ENCODE measurements at regions not wholly inside any gene's neighbourhood (a gene's known extent, or its start where the extent isn't known, plus 50 kb on each side); places are given as distances from the start of the nearest gene placed in this dataset.

GRCh38 chr5:89208811-89209210 is 325.8 kb upstream of the MEF2C start:
- H3K9ac ChIP-seq (replicated peaks; ENCODE audit: extremely low read depth, insufficient read depth, low read length) = no peak overlapping the region
- H3K36me3 ChIP-seq (ENCODE audit: control insufficient read depth in 2 of 2, extremely low read depth in 1 of 2, insufficient read depth in 2 of 2, low read length in 2 of 2) = no peaks in the 10 kb centered on the region
- H3K4me1 ChIP-seq (ENCODE audit: control insufficient read depth, extremely low read depth, insufficient read depth, low read length) = no peaks in the 10 kb centered on the region
- DNase-seq (ENCODE audit: low read depth, low spot score) (no peak), FAIRE-seq (no peak)
- no peaks in the 10 kb centered on the region for H3K9me3 ChIP-seq (replicated peaks; ENCODE audit: control insufficient read depth, insufficient read depth, low read length)
- no peaks in the 10 kb centered on the region for H3K9me1 ChIP-seq (replicated peaks; ENCODE audit: control insufficient read depth, extremely low read depth, insufficient read depth, low read length)
- H2AFZ ChIP-seq (ENCODE audit: low read depth, low read length) = no peak overlapping the region
- TF ChIP-seq CTCF (IDR thresholded peaks at IDR 0.05; ENCODE audit: extremely low read depth in 1 of 2, insufficient read depth in 1 of 2, low read depth in 1 of 2, low read length in 2 of 2) = no peak
- H3K27me3 ChIP-seq (ENCODE audit: control insufficient read depth in 2 of 2, insufficient read depth in 2 of 2, low read length in 2 of 2) = no peaks in the 10 kb centered on the region
- dilution Hi-C loops (cut with MboI; ENCODE audit: extremely low pct_ligation_motif_present, low sequenced_read_pairs) = no loop called here
- intact Hi-C loops (cut with micrococcal nuclease) = no loop called here
- H4K20me1 ChIP-seq (replicated peaks; ENCODE audit: control insufficient read depth, extremely low read depth, insufficient read depth, low read length) = no peaks in the 10 kb centered on the region
- no peaks in the 10 kb centered on the region for H3K79me2 ChIP-seq (ENCODE audit: control insufficient read depth, insufficient read depth, low read length)
- no peak overlapping the region for H3K27ac ChIP-seq (ENCODE audit: insufficient read depth, low read depth, low read length)
- ChIA-PET POLR2A (no interaction called here), CTCF (interaction anchor here (0.9 to 1.0 kb wide), 3 partner anchors 18 to 479 kb away, joined by 3 read pairs; no protein-coding TSS in a partner anchor)
- no peak overlapping the region for H3K4me3 ChIP-seq (replicated peaks in 1 of 3; ENCODE audit: insufficient read depth in 1 of 3, low read depth in 1 of 3, low read length in 3 of 3)
- H3K4me2 ChIP-seq (ENCODE audit: insufficient read depth, low read length) = no peak overlapping the region
- BruUV-seq (replicated peaks) = no TSS peak

GRCh38 chr5:89208392-89208791 is 325.4 kb upstream of the MEF2C start:
- Histone ChIP-seq H3K27me3 (ENCODE audit: control insufficient read depth in 2 of 2, insufficient read depth in 2 of 2, low read length in 2 of 2) (no peaks in the 10 kb centered on the region), H3K79me2 (ENCODE audit: control insufficient read depth, insufficient read depth, low read length) (no peaks in the 10 kb centered on the region), H3K9me3 (replicated peaks; ENCODE audit: control insufficient read depth, insufficient read depth, low read length) (no peaks in the 10 kb centered on the region), H2AFZ (ENCODE audit: low read depth, low read length) (no peak overlapping the region), H3K27ac (ENCODE audit: insufficient read depth, low read depth, low read length) (no peak overlapping the region), H4K20me1 (replicated peaks; ENCODE audit: control insufficient read depth, extremely low read depth, insufficient read depth, low read length) (no peaks in the 10 kb centered on the region), H3K36me3 (ENCODE audit: control insufficient read depth in 2 of 2, extremely low read depth in 1 of 2, insufficient read depth in 2 of 2, low read length in 2 of 2) (no peaks in the 10 kb centered on the region), H3K4me1 (ENCODE audit: control insufficient read depth, extremely low read depth, insufficient read depth, low read length) (no peaks in the 10 kb centered on the region), H3K4me2 (ENCODE audit: insufficient read depth, low read length) (no peak overlapping the region), H3K9ac (replicated peaks; ENCODE audit: extremely low read depth, insufficient read depth, low read length) (no peak overlapping the region), H3K4me3 (replicated peaks in 1 of 3; ENCODE audit: insufficient read depth in 1 of 3, low read depth in 1 of 3, low read length in 3 of 3) (no peak overlapping the region), H3K9me1 (replicated peaks; ENCODE audit: control insufficient read depth, extremely low read depth, insufficient read depth, low read length) (no peaks in the 10 kb centered on the region)
- FAIRE-seq = no peak
- intact Hi-C loops (cut with micrococcal nuclease) (no loop called here), dilution Hi-C loops (cut with MboI; ENCODE audit: extremely low pct_ligation_motif_present, low sequenced_read_pairs) (no loop called here)
- ChIA-PET POLR2A (no interaction called here), CTCF (interaction anchor here (0.9 to 1.0 kb wide), 3 partner anchors 17 to 479 kb away, joined by 3 read pairs; no protein-coding TSS in a partner anchor)
- BruUV-seq (replicated peaks) = no TSS peak
- DNase-seq (ENCODE audit: low read depth, low spot score) = no peak
- TF ChIP-seq FOS (IDR thresholded peaks at IDR 0.05; ENCODE audit: borderline replicate concordance, insufficient read depth, low read length) (no peak), CTCF (IDR thresholded peaks at IDR 0.05; ENCODE audit: extremely low read depth in 1 of 2, insufficient read depth in 1 of 2, low read depth in 1 of 2, low read length in 2 of 2) (no peak), JUN (IDR thresholded peaks at IDR 0.05; ENCODE audit: borderline replicate concordance, insufficient read depth, insufficient read length, low read depth) (no peak), POLR2A (IDR thresholded peaks at IDR 0.05; ENCODE audit: low read depth, low read length) (no peak), GATA2 (IDR thresholded peaks at IDR 0.05; ENCODE audit: insufficient read depth, insufficient read length, low read depth, low read length) (no peak), MYC (IDR thresholded peaks at IDR 0.05; ENCODE audit: low read depth, low read length) (no peak), POLR2AphosphoS5 (IDR thresholded peaks at IDR 0.05; ENCODE audit: insufficient read depth, low read depth, low read length) (no peak), MAX (IDR thresholded peaks at IDR 0.05; ENCODE audit: insufficient read depth, insufficient read length) (no peak), EZH2 (IDR thresholded peaks at IDR 0.05; ENCODE audit: borderline replicate concordance, low read depth, low read length, severe bottlenecking) (no peak)

Data from endothelial cell of umbilical vein (primary cell).